Kidney tubule cell (primary cell): ENCODE measurements at regions not wholly inside any gene's neighbourhood (a gene's known extent, or its start where the extent isn't known, plus 50 kb on each side); places are given as distances from the start of the nearest gene placed in this dataset.
"Not testable (repeated sequence)": the region's sequence is repeated elsewhere in the genome, so short reads cannot be mapped to it uniquely, and the experiment has no call there.

Experiments used
- DNase-seq: peaks from one replicate; pipeline ENCODE4 v3.0.0-alpha.2; 2018; ENCODE audit warnings: low spot score

DNA sequence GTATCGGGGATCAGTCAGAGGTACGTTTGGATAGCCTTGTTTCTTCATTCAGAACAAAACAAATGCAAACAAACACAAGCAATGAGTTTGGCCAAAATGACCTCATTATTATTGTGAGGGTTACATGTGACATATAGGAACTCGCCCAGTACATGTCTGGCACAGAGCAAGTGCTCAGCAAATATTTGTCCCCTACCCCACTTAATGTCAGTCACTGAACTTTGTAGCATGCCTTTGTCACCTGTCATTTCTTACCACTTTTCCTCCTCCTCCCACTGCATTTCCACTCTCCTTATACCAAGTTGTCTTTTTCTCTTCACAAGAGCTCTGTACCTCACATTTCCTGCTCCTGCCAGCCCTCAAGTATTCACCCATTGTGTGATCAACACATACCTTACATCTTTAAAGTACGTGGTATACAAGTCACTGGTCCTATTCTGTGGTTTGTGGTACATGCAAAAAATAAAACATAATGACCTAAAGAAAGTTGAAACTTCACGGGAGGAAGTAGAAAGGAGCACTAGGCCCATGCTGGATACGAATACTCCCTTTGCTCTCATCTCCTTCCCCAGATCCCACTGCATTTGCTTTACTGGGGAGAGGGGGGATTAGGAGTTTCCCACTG lies 236.0 kb downstream of the INHBA start:
- peak; percentile 10 for DNase-seq

DNA sequence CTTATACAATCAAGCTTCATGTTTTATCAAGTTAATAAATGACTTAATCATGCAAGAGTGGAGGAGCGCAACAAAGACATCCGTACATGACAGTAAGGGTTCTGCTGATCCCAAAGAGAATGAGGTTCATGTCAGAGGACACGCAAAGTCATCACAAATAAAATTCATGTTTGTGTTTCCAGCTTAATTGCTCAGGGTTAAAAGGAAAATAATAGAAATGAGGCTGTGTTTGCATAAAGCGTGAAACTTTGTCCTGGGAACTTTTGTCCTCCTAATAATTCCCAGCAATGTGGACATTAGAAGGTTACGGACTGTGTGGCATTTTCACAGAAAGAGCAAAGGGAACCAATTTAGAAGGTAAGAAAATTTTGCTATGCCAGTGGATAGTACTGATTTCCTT lies 237.3 kb downstream of the INHBA start:
- no peak for DNase-seq

DNA sequence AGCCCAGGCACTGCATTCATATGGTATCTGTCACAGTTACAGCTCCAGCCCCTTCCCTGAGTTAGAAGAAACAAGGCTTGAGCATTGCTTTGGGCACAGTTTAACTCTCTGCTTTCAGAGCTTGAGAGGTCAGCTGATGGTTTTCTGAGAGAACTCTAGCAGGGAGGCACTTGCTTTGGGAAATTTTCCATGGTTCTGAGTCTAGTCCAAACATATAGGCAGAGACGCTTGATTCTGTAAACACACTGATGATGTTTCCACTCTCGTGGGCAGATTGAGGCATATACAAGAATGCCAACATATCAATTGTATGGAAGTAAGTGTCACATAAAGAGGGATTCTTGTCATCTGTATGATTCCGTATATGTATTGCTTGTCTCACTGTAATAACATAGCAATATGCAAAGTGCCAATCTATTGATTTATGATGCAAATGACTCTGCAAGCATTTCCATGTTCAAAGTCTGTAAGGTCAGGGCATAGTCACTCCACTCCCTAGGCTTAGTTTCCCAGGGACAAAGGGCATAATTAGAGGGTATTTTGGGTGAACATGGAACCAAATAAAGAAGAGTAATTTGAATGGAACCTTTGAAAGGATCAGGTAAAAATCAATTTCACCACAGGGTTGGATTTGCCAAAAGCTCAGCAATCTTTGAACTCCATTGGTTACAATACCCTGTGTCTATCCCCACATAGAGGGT lies 239.0 kb downstream of the INHBA start:
- DNase-seq, result no peak

DNA sequence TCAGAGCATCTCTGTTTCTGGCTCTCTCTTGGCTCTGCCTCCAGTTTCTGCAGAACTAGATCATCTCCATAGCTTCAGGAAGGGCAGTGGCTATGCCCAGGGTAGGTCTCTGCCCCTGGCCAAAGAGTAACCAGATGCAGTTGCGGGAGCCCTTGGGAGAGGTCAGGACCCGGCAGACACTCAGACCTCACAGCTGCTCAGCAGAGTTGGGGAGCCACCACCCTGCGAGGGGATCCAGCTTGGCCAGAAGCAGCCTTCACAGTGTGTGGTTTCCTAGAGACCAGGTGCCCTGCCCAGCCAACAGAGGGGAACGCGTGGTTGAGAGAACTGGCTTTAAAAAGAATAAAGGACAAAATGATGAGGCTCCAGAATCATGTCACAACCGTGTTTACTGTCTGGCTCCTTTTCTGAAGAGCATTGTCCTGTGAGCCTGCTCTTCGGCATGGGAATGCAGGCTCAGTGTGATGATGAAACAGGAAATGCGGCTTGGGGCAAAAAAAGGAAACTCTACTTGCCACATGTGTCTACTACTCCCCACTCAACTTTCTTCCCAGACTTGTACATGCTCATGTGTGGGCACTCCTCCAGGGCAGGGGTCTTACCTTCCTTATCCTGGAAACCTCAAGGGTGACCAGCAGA lies 243.1 kb downstream of the INHBA start:
- no peak for DNase-seq

DNA sequence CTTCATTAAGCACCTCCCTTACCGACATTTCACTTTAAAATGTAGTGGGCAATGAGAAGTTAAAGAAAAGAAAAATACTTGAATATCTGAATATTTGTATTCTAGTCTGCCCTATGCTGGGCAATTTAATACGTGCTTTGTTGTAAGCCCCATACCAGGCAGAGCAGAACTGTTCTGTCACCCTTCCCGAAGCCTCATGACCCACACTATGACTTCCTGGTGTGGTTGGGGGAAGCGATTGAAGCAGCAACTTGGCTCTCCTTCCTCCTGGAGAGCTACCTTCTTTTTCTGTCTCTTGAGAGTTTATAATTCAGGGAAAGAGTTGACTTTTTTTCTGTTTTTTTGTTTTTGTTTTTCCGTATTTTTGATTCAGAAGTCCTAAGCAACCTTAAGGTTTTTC lies 243.7 kb downstream of the INHBA start:
- DNase-seq, result no peak

DNA sequence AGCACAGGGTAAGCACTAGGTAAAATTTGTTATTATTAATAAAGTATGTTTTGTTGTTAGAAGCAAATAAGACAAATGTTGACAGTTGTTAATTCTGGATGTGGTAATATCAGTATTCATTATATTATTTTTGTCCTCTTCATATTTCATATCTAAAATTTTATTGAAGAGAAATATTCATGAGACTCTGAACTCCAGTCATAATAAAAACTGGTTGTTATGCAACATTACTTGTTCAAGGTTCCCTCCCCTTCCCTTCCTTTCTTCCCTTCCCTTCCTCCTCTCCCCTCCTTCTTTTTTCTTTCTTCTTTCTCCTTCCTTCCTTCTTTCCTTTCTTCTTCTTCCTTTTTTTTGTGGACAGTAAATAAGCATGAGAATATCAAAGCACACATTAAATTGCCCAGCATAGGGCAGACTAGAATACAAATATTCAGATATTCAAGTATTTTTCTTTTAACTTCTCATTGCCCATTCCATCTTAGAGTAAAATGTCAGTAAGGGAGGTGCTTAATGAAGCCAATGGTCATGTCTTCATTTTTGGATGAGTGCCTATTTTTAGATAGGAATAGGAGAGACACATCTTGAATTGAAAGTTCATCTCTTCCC lies 245.0 kb downstream of the INHBA start:
- DNase-seq, result no peak

DNA sequence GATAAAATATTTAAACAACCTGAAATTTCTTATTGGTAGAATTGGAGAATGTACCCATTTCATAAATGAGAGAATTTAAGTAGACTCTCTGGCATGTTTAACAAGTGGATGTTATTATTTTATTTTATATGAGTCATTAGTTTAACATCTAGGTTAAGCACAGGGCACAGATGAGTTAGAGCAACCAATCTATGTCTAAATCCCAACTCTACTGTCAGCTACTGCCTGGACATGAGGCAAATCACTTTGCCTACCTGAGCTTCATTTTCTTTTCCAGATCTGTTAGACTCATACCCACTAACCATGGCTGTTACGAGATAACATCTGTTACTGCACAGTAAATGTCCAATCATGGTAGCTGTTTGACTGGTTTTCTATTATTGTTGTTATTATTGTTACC lies 251.1 kb downstream of the INHBA start:
- peak; percentile 39 for DNase-seq

DNA sequence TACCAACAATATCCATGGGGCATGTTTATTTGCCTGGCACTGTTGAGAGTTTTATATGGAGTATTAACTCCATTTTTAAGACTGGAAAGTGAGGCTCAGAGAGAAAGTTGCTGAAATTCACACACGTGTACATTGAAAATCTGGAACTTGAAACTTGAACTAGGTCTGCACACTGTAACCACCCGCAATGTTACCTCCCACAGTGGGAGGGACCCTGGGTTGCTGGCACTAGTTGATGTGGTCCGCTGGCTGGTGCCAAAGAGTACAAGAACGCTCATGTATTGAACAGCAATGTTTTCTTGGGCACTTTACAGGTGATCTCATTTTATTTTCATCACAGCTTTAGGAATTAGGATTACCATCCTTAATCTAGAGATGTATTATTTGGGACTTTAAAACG lies 253.2 kb downstream of the INHBA start:
- DNase-seq, result no peak

DNA sequence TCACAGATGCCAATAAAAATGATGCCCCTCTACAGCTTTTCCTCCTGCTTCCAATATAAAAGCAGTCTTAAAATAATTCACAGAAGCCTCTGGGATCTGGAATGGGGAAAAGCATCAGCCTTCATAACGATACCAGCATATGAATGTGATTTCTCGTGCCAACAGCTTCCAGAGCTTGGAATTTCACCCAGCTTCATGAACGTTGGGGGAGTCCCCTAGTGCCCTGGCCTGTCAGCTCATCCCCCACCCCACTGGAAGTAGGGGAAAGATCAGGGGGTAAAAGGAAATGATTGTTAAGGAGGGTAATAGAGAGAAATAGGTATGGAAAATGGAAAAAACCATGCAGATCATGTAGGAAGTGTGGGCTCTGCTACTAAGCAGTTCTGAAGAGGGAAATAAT lies 253.6 kb downstream of the INHBA start:
- no peak for DNase-seq

DNA sequence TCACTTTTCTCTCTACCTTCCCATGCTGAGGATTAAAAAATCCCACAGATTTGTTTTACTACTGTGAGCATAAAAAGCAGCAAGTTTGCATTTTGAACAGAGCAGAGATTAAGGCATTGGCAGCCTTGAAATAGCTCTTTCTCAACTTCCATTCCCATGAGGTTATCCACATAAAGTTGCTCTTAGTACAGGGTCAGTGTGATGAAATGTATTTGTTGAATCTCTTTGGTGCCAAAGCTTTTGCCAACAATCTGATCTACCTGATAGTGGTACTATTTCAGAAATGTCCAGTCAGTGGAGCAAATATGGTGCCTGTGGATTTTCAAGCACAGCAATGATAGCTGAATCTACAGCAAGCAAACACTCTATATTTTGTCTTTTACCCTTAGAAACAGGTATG lies 254.8 kb downstream of the INHBA start:
- no peak for DNase-seq

DNA sequence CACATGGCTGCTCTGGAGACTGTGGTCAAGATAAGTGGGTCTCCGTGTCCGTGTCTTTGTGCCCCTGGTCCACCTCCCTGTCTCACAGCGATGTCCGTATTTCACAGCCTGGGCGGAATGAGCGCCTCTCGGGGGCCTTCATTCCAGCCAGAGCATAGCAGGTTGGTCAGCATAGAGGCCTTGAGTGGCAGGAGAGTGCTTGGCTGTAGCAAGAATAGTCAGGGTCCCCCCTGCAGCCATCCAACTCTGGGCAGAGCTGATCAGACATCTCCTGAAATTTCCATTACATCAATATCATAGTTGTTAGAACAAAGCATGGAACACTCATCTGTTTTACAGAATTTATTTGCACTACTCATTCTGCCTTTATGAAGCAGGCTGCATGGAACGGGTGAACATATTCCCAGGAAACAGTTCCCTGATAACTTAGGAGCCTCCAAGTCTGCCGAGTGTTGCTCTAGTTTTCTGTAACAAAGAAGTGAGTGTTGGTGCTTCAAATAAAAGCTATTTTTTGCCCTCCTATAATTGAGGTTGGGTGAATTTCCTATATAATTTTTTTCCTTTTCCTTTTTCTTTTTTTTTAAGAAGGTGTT lies 255.3 kb downstream of the INHBA start:
- DNase-seq, result no peak

DNA sequence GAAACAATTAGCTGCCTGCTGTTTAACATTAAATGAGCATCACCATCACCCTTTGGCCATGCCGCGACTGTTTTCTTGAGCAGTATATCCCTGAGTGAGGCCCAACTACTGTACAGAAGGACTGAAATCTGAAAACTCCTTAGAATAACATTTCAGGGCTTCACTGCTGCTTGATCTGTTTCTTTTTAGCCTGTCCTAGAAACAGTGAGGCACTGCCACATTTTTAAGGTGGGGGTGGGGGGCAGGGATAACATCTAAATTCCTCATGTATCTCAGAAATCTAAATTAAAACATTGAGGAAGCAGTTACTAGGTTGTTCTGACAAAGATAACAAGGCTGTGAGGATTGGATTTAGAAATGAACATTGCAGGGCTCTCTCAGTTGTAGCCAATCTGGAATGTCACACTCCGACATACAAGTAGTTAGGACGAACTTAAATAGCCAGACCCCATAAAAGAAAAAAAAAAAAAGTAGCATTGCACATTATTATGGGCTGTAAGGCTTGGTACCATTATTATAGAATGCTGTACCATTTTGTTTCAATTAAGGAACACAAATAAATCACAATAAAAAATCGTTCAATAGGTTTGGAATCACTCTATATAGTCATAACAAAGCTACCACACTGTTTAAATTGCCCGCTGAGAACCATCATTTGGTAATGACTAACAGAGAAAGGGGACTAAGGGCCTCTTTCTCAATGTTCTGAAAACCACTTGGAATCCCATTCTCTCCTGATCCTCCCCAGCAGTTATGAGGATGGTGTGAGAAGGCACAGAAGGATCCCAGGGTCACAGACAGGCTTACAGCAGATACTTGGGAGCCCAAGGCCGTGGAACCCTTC lies 256.1 kb downstream of the INHBA start:
- no peak for DNase-seq

DNA sequence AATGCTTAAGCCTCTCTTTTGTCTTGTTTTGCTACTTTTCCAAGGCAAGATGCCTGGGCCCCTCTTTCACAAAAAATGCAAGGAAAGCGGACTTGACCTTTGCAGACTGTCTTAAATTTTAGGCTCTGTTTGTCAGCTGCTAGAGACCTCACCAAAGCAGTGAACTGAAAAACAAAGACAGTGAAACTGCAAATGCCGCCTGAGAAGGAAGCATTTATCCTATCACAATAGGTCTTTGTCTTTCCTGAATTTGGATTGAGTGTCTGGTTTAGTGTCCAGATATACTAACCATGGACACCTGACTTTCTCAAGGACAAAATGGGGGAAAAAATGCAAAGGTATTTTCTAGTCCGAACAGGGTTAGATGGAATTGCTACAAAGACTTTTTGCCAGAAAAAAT lies 256.9 kb downstream of the INHBA start:
- DNase-seq, result no peak

DNA sequence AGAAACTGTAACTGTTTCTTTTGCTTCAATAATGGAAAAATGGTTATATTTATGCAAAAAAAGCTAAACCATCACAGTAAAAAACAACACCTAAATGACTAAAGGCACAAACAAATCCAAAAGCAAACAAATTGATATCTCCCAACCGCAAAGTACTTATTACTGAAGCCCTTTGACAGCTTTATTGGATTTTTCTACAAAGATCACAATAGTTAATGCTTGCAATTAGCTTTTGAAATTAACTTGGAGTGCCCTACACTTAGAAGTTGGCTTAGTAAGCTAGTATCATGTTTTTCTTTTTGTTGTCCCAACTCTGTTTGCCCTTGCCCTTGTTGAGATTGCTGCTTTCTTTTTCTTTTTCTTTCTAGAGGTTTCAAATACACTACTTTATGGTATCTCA lies 257.5 kb downstream of the INHBA start:
- no peak for DNase-seq

DNA sequence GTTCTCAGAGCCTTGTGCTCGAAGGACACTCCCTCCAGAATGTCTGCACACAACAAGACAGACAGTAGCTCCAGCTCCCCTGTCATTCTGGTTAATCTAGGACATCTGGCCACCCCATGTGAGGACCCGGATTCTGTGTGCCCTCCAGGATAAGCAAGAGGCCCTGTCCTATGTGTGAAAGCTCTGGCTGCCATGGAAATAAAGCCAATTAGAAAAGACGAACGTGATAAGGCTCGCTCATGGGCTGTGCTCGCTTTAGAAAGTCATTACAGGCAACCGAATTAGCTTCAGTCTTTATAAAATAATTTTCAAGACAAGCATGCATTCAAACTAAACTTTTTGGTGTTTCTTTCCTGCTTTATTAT lies 263.4 kb downstream of the INHBA start:
- DNase-seq, result no peak

DNA sequence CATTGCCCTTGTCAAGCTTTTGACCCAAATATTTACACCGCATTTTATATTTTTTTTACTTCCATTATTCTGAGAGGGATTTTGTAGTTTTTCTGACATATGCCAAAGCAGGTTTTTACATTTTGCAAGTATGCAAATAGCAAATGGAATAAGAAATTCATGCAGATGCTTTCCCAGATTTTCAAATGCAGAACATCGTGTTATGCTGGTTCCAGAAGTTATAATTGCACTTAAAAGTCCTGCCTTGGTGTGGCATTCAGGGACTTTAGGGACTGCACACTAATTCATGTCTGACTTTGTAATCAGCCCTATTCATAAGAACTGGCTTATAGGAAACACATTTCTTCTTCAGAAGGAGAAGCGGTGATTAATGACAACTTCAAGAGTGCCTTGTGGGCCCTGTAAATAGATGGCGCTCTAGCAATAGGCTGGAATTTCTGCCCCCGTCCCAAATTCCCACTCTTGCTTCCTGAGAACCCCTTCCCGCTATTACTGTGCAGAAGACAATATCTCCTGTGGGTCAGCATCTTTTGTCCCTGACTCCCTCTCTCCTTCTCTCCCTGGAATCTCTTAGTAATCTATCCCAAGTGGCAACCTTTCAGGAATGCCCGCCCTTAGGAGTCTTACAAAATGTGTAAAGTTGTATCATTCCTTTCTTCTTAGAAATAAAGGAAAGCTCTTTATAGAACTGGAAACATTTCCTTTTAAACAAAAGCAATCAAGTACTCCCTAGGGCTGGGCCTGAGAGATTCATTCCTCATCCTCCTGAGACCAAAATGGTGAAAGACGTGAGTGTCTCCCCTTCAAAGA lies 264.0 kb downstream of the INHBA start:
- no peak for DNase-seq

DNA sequence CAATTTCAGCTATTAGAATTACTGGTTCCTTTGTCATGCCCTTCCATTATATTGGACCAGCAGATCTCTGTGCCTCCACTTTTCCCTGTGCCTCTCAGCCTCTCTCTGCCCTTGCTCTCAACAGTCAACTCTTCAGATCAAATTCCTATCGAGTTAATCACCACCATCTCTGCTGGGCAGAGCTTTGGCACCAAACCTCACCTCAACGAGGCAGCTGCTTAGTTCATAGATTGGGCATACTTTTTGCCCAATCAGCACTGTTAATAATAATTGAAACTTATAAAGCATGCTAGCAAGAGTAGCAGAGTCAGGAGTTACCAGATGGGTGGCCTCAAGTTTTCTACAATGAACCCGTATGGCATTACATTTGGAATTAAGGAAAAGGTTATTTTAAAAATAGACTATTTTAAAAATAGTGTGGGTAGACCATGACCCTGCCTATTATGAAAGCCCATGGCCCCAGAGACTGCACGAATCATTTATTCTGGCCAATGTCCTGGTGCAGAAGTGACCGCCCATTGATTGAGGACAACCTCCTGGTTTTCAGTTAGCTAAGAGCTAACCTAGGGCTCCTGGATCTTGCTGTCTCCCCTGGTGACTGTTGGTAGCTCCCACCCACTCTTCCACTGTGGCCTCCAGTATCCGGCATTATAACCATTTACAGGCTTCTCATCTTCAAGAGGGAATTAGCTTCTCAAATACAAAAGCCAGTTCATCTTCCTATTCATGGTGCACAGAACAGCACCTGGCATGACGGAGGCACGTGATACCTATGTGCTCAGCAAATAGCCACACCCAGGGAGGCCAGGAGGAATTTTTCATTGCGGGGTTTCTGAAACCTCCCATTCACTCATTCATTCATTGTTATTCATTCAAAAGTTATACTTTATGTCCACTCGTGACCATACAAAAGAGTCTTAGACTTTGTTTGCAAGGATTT lies 265.4 kb downstream of the INHBA start:
- peak; percentile 62 for DNase-seq

DNA sequence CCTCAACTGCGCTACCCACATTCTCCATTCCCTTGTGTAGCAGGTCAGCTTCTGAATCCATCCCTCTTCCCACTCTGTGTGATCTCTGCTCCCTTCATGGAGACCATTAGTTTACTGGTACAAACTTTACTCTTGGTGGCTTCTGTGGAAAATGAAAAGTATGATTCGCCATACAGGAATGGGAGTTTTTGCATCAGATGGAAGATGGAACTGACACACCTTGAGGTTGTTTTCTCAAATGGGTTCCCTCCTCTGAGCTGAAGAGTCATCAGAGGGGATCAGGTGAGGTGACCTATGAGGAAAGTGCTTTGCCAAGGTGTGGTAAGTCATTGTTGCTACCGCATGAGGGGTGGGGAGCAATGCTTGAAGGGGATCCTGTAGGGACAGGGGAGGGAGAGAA lies 266.8 kb downstream of the INHBA start:
- peak; percentile 24 for DNase-seq

DNA sequence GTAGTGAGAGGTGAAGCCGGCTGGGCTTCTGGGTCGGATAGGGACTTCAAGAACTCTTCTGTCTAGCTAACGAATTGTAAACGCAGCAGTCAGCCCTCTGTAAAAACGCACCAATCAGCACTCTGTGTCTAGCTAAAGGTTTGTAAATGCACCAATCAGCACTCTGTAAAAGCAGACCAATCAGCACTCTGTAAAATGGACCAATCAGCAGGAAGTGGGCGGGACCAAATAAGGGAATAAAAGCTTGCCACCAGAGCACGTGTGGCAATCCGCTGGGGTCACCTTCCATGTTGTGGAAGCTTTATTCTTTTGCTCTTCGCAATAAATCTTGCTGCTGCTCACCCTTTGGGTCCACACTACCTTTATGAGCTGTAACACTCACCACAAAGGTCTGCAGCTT lies 267.9 kb downstream of the INHBA start:
- DNase-seq, result not testable (repeated sequence)

DNA sequence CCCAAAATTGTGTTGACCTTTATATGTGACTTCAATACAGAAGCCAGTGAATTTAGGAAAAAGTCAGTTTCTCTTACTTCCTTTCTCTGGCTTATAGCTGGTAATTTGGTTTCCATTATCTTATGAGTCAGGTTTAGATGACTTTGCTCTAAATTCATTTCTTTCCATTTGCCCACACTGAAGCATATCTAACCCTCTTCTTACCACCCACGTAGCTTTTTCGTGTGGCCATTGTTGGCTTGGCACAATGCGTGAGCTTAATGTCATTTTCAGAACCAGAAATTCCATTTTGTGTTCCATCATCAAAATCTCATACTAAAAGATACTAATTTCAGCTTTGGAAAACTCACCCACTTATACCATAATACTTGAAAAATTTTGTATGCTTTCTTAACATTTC lies 271.2 kb downstream of the INHBA start:
- no peak for DNase-seq
